HG02884 (cell line): ENCODE measurements at regions not wholly inside any gene's neighbourhood (a gene's known extent, or its start where the extent isn't known, plus 50 kb on each side); places are given as distances from the start of the nearest gene placed in this dataset.
"Not testable (repeated sequence)": the region's sequence is repeated elsewhere in the genome, so short reads cannot be mapped to it uniquely, and the experiment has no call there.

Experiments used
- ATAC-seq: cut with Tn5 transposase; IDR thresholded peaks from one replicate; pipeline ENCODE4 v1.9.1; 2021; ENCODE audit warnings: mild to moderate bottlenecking, moderate library complexity; ENCODE audit not compliant: unreplicated experiment

- ATAC-seq = not testable (repeated sequence)
These were observed 171.8 kb upstream of the ID2 start for GRCh38 chr2:8510055-8510454.

DNA sequence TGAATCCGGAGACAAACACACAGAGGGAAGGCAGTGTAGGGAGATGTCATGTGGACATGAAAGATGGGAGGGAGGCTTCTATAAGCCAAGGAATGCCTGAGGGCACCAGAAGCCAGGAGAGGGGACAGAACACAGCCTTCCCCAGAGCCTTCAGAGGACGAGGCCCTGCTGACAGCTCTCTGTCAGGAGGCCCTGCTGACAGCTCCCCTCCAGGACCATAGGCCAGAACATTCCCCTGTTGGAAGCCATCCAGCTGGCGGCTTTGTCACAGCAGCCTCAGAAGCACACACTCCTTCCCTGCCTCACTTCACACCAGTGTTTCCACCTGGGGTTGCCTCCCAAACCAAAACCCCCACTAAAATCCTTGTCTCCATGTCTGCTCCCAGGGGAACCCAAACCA lies 171.3 kb upstream of the ID2 start:
- no peak for ATAC-seq

DNA sequence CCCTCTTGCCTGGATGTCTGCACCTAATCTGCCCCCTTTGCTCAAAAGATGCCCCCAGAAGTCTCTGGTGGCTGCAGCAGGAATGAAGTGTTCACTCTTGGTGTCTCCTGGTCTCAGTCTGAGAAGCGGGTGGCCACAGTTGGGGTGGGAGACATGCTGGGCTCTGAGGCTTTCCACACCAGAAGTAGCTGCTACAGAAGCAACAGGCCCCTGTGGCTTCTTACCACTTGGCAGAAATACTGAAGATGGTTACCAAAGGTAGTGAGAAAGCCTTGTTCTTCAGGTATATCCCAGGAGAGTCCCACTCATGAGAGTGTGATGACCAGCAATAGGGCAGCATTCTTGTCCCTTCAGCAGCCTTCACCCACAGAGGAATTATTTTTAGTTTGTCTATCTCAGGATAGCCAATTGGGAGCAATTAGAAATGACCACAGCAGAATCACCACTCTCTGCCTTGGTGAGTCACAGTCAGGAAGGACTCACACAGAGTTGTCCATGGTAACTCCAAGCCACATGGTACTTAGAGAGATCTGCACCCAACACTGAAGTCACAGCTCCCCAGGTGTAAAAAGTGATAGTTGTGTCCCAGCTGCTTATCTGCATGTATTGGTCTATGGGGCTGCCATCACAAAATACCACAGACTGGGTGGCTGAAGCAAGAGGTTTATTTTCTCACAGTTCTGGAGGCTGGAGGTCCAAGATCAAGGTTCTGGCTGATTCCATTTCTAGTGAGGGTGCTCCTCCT lies 169.8 kb upstream of the ID2 start:
- no peak for ATAC-seq

GRCh38 chr2:8513601-8514273 lies 168.1 kb upstream of the ID2 start:
- no peak for ATAC-seq

GRCh38 chr2:8514274-8514662 lies 167.6 kb upstream of the ID2 start:
- no peak for ATAC-seq

GRCh38 chr2:8514796-8515758 lies 166.8 kb upstream of the ID2 start:
- ATAC-seq = peak; percentile 69

- ATAC-seq = no peak
These were observed 165.9 kb upstream of the ID2 start for GRCh38 chr2:8515864-8516533.

- ATAC-seq = no peak
These were observed 163.9 kb upstream of the ID2 start for GRCh38 chr2:8517850-8518498.

GRCh38 chr2:8518979-8519668 lies 162.7 kb upstream of the ID2 start:
- no peak for ATAC-seq

GRCh38 chr2:8520791-8521344 lies 161.0 kb upstream of the ID2 start:
- no peak for ATAC-seq

DNA sequence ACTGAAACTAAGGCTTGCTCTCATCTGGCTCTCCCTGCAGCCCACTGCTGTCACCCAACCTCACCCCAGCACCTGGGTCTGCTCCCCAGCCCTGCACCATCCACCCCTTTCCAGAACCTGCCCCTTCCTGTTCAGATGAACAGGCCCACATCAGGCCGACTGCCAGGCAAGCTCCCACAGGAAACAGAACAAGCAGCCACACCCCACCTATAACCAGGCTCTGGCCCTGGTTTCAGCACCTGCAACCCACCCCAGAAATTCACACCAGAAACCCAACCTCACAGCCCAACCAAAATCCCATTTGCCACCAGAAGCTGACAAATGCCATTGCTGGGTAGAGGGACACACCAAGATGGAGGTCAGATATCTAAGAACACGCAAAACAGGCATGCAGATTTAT lies 159.2 kb upstream of the ID2 start:
- no peak for ATAC-seq

DNA sequence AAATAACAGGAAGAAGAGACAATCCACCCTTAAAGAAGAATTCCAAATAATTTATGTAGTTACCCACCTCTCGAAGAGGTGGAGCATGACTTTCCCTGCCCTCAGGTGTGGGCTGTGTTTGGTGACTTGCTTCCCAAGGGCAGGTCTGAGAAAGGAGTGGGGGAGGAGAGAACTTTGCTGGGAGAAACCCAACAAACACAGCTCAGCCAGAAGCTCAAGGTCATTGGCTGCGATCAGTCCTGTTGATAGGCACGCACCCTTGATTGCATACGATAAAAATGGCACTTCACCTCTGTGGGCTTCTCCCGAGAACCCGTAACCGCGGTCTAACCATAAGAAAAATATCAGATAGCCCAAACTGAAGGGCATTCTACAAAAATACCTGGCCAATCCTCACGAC lies 157.5 kb upstream of the ID2 start:
- ATAC-seq = no peak

GRCh38 chr2:8524823-8525222 lies 157.0 kb upstream of the ID2 start:
- no peak for ATAC-seq

GRCh38 chr2:8525236-8525581 lies 156.6 kb upstream of the ID2 start:
- no peak for ATAC-seq

DNA sequence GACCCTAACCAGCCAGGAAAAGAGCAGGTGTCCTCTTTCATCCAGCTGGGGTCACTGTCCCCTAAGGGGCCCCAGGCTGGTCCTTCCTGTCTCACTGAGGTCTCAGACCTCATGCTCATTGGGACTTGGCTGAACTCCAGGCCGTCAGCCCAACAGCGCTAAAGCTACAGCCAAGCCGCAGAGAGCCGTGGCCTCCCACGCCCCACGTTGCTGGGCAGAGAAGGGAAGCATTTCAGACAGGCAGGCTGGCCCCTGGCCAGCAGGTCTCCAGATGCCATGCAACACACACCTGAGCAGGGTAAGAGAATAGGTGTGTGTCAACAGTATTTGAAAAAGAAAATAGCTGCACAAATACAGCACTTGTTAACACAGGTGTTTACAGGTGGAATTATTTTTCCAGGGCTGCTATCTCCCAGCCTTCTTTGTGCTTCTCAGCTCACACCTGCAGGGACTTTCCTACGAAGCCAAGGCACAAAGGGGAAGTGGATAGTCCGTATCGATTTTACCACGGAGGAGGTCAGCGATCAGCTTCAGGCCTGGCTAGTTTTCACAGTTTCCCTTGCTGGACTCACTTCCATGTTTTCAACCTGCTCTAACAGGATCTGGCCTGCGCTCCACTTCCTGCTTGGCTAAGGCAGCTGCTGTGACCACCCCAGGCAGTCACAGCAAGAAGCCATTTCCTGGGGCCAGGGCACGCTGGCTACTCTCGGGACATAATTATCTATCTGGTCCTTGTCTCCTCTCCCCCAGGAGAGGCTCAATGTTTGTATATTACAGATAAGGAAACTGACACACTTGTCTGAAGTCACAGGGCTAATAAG lies 156.1 kb upstream of the ID2 start:
- peak; percentile 73 for ATAC-seq

DNA sequence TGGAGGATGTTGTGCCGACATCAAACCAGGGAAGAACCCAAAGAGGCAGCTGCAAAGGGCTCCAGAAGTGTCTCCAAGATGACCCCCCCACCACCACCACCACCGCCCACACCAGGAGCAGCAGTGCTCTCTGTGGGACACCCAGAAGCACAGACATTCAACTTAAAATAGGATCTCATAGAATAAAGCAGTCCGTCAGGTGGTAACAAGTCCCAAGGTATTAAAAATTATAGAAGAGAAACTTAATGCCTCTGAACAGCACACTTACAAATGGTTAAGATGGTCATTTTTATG lies 155.5 kb upstream of the ID2 start:
- no peak for ATAC-seq

- ATAC-seq = no peak
These were observed 154.8 kb upstream of the ID2 start for GRCh38 chr2:8527031-8527430.

DNA sequence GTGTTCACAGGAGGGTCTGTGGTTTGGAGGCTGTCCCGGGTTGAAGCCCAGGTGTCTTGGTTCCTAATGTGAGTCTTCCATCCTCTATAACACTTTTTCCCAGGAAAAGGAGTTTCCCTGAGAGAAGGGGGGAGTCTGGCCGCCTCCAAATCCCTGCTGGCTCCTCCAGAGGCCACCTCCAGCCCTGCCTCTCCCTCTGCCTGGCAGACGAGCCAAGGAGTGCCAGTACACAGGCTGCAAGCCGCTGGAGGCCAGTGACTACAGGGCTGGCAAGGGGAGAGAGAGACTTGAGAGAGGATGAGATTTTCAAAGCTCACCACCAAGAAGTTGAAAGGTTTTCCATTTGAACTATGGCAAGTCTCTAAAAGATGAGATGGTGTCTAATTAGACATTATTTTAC lies 154.2 kb upstream of the ID2 start:
- ATAC-seq = no peak

DNA sequence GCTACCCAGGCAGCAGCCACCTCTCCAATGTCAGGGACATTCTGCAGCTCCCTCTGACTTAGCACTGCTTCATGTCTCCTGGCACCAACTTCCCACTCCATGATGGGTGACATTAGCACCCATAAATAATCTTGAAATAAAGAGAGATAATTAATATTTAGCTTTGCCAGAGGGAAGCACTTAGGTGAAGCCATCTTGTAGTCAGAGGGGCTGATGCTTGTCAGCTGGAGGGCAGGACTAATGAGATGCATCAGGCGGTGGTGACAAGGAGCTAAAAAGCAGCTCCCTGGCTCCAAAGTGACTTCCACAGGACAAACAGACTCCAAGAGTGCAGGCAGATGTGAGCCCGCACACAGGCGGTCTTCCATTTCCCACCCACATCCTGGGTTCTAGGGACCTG lies 153.0 kb upstream of the ID2 start:
- ATAC-seq = no peak
